Neural progenitor cell (in vitro differentiated cells): ENCODE measurements at regions not wholly inside any gene's neighbourhood (a gene's known extent, or its start where the extent isn't known, plus 50 kb on each side); places are given as distances from the start of the nearest gene placed in this dataset.
"Not testable (repeated sequence)": the region's sequence is repeated elsewhere in the genome, so short reads cannot be mapped to it uniquely, and the experiment has no call there.

Source experiments
- EZH2 ChIP-seq: fragments of 200-600 bp; sonication (generic); IDR thresholded peaks from 2 replicates; pipeline ENCODE4 v1.6.1; 2017; ENCODE audit warnings: antibody characterized with exemption, mild to moderate bottlenecking, moderate library complexity
- EZH2phosphoT487 ChIP-seq: fragments of 200-600 bp; sonication (generic); IDR thresholded peaks from 2 replicates; pipeline ENCODE4 v1.6.1; 2017; ENCODE audit warnings: antibody characterized with exemption
- TF ChIP-seq, protein P1 (sequence below): fragments of 200-600 bp; sonication (generic); IDR thresholded peaks from 2 replicates; pipeline ENCODE4 v1.5.1; 2017; ENCODE audit warnings: antibody characterized with exemption, mild to moderate bottlenecking

- TF ChIP-seq, protein P1, sequence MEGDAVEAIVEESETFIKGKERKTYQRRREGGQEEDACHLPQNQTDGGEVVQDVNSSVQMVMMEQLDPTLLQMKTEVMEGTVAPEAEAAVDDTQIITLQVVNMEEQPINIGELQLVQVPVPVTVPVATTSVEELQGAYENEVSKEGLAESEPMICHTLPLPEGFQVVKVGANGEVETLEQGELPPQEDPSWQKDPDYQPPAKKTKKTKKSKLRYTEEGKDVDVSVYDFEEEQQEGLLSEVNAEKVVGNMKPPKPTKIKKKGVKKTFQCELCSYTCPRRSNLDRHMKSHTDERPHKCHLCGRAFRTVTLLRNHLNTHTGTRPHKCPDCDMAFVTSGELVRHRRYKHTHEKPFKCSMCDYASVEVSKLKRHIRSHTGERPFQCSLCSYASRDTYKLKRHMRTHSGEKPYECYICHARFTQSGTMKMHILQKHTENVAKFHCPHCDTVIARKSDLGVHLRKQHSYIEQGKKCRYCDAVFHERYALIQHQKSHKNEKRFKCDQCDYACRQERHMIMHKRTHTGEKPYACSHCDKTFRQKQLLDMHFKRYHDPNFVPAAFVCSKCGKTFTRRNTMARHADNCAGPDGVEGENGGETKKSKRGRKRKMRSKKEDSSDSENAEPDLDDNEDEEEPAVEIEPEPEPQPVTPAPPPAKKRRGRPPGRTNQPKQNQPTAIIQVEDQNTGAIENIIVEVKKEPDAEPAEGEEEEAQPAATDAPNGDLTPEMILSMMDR: not testable (repeated sequence)
- TF ChIP-seq EZH2, EZH2phosphoT487: not testable (repeated sequence)
These were observed 600.1 kb upstream of the EPHA5 start for GRCh38 chr4:66270356-66270755.
